Neural cell (in vitro differentiated cells): ENCODE measurements at regions not wholly inside any gene's neighbourhood (a gene's known extent, or its start where the extent isn't known, plus 50 kb on each side); places are given as distances from the start of the nearest gene placed in this dataset.
"Not testable (repeated sequence)": the region's sequence is repeated elsewhere in the genome, so short reads cannot be mapped to it uniquely, and the experiment has no call there.

ENCODE experiments used
- H2AFZ ChIP-seq: fragments of 200-600, 300-800 bp; sonication (generic), shearing (Covaris generic); 2 replicates; pipeline ENCODE4 v1.6.0; 2014; ENCODE audit warnings: low read depth, mild to moderate bottlenecking, antibody characterized with exemption, low read length, moderate library complexity
- H3F3A ChIP-seq: fragments of 200-600 bp; shearing (Covaris generic); 2 replicates; pipeline ENCODE4 v1.6.1; 2016; ENCODE audit warnings: mild to moderate bottlenecking, moderate library complexity, mixed read lengths, antibody characterized with exemption, low read length; ENCODE audit not compliant: insufficient read depth, poor library complexity, severe bottlenecking
- H3K27ac ChIP-seq: fragments of 200-600, 300-800 bp; sonication (generic), shearing (Covaris generic); 2 replicates; pipeline ENCODE4 v1.5.1; 2014; ENCODE audit warnings: mild to moderate bottlenecking, low read length, moderate library complexity
- H3K27me3 ChIP-seq: fragments of 300-800, 200-600 bp; sonication (generic), shearing (Covaris generic); 2 replicates; pipeline ENCODE4 v1.6.0; 2014; ENCODE audit warnings: mild to moderate bottlenecking, low read depth, low read length, moderate library complexity; ENCODE audit not compliant: insufficient read depth
- H3K36me3 ChIP-seq: fragments of 300-800, 200-600 bp; sonication (generic), shearing (Covaris generic); 2 replicates; pipeline ENCODE4 v1.5.1; 2014; ENCODE audit warnings: mild to moderate bottlenecking, antibody characterized with exemption, low read length, moderate library complexity; ENCODE audit not compliant: insufficient read depth
- H3K4me2 ChIP-seq: fragments of 300-800, 200-600 bp; sonication (generic), shearing (Covaris generic); 2 replicates; pipeline ENCODE4 v1.6.0; 2014; ENCODE audit warnings: mild to moderate bottlenecking, low read length
- H3K4me3 ChIP-seq: fragments of 300-800, 200-600 bp; sonication (generic), shearing (Covaris generic); 2 replicates; pipeline ENCODE4 v1.5.1; 2014; ENCODE audit warnings: mild to moderate bottlenecking, low read length, moderate library complexity
- H3K79me2 ChIP-seq: fragments of 200-600 bp; shearing (Covaris generic); replicated peaks from 2 replicates; pipeline ENCODE4 v1.6.0; 2014; ENCODE audit warnings: mild to moderate bottlenecking, low read length, moderate library complexity; ENCODE audit not compliant: insufficient read depth
- H3K9ac ChIP-seq: fragments of 300-800, 200-600 bp; sonication (generic), shearing (Covaris generic); 2 replicates; pipeline ENCODE4 v1.6.1; 2016; ENCODE audit warnings: mild to moderate bottlenecking, low read length, mixed read lengths
- H3K9me2 ChIP-seq: fragments of 200-600 bp; shearing (Covaris generic); 2 replicates; pipeline ENCODE4 v1.6.1; 2016; ENCODE audit warnings: mild to moderate bottlenecking, low read length, mixed read lengths; ENCODE audit not compliant: insufficient read depth
- H3K9me3 ChIP-seq: fragments of 200-600, 300-800 bp; sonication (generic), shearing (Covaris generic); 2 replicates; pipeline ENCODE4 v1.6.1; 2016; ENCODE audit warnings: mild to moderate bottlenecking, mixed run types, low read length, moderate library complexity, mixed read lengths
- H4K20me1 ChIP-seq: fragments of 200-600 bp; shearing (Covaris generic); 2 replicates; pipeline ENCODE4 v1.6.1; 2016; ENCODE audit warnings: mild to moderate bottlenecking, mixed run types; ENCODE audit not compliant: insufficient read depth
- EP300 ChIP-seq: fragments of 450-650 bp; conservative IDR thresholded peaks from 2 replicates; pipeline ENCODE4 v1.6.1; 2014; ENCODE audit warnings: antibody characterized with exemption, mild to moderate bottlenecking, moderate library complexity; ENCODE audit not compliant: poor library complexity, severe bottlenecking
- EZH2 ChIP-seq: fragments of 200-600, 300-800 bp; shearing (Covaris generic), sonication (generic); IDR thresholded peaks from 2 replicates; pipeline ENCODE4 v1.6.1; 2014; ENCODE audit warnings: antibody characterized with exemption, low read length, borderline replicate concordance, mild to moderate bottlenecking; ENCODE audit not compliant: insufficient read depth, poor library complexity, severe bottlenecking
- MXI1 ChIP-seq: fragments of 450-650 bp; conservative IDR thresholded peaks from 2 replicates; pipeline ENCODE4 v1.6.1; 2014; ENCODE audit warnings: antibody characterized with exemption, mild to moderate bottlenecking; ENCODE audit not compliant: poor library complexity, severe bottlenecking
- POLR2AphosphoS5 ChIP-seq: IDR thresholded peaks from 2 replicates; pipeline ENCODE4 v1.6.1; 2012
- RAD21 ChIP-seq: fragments of 450-650 bp; conservative IDR thresholded peaks from 2 replicates; pipeline ENCODE4 v1.6.1; 2014; ENCODE audit warnings: antibody characterized with exemption, mild to moderate bottlenecking, moderate library complexity
- SMC3 ChIP-seq: fragments of 450-650 bp; conservative IDR thresholded peaks from 2 replicates; pipeline ENCODE4 v1.6.1; 2014; ENCODE audit warnings: antibody characterized with exemption, mild to moderate bottlenecking, moderate library complexity; ENCODE audit not compliant: poor library complexity
- TAF1 ChIP-seq: IDR thresholded peaks from 2 replicates; pipeline ENCODE4 v1.6.1; 2012; ENCODE audit warnings: low read depth
- TF ChIP-seq, protein P1 (sequence below): fragments of 450-650 bp; IDR thresholded peaks from 2 replicates; pipeline ENCODE4 v1.5.1; 2014; ENCODE audit warnings: antibody characterized with exemption, mild to moderate bottlenecking, moderate library complexity; ENCODE audit not compliant: poor library complexity, severe bottlenecking
- TF ChIP-seq, protein P2 (sequence below): IDR thresholded peaks from 2 replicates; pipeline ENCODE4 v1.6.1; 2012; ENCODE audit warnings: borderline replicate concordance

GRCh38 chr22:27075891-27076290 is 418.5 kb downstream of the MIAT start:
- TF ChIP-seq SMC3 (no peak), POLR2AphosphoS5 (no peak), EZH2 (no peak), EP300 (no peak), MXI1 (no peak)
- TF ChIP-seq, protein P1, sequence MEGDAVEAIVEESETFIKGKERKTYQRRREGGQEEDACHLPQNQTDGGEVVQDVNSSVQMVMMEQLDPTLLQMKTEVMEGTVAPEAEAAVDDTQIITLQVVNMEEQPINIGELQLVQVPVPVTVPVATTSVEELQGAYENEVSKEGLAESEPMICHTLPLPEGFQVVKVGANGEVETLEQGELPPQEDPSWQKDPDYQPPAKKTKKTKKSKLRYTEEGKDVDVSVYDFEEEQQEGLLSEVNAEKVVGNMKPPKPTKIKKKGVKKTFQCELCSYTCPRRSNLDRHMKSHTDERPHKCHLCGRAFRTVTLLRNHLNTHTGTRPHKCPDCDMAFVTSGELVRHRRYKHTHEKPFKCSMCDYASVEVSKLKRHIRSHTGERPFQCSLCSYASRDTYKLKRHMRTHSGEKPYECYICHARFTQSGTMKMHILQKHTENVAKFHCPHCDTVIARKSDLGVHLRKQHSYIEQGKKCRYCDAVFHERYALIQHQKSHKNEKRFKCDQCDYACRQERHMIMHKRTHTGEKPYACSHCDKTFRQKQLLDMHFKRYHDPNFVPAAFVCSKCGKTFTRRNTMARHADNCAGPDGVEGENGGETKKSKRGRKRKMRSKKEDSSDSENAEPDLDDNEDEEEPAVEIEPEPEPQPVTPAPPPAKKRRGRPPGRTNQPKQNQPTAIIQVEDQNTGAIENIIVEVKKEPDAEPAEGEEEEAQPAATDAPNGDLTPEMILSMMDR, result no peak
- TF ChIP-seq, protein P2, sequence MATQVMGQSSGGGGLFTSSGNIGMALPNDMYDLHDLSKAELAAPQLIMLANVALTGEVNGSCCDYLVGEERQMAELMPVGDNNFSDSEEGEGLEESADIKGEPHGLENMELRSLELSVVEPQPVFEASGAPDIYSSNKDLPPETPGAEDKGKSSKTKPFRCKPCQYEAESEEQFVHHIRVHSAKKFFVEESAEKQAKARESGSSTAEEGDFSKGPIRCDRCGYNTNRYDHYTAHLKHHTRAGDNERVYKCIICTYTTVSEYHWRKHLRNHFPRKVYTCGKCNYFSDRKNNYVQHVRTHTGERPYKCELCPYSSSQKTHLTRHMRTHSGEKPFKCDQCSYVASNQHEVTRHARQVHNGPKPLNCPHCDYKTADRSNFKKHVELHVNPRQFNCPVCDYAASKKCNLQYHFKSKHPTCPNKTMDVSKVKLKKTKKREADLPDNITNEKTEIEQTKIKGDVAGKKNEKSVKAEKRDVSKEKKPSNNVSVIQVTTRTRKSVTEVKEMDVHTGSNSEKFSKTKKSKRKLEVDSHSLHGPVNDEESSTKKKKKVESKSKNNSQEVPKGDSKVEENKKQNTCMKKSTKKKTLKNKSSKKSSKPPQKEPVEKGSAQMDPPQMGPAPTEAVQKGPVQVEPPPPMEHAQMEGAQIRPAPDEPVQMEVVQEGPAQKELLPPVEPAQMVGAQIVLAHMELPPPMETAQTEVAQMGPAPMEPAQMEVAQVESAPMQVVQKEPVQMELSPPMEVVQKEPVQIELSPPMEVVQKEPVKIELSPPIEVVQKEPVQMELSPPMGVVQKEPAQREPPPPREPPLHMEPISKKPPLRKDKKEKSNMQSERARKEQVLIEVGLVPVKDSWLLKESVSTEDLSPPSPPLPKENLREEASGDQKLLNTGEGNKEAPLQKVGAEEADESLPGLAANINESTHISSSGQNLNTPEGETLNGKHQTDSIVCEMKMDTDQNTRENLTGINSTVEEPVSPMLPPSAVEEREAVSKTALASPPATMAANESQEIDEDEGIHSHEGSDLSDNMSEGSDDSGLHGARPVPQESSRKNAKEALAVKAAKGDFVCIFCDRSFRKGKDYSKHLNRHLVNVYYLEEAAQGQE, result no peak
- no peak overlapping the region for H3K4me3 ChIP-seq

DNA sequence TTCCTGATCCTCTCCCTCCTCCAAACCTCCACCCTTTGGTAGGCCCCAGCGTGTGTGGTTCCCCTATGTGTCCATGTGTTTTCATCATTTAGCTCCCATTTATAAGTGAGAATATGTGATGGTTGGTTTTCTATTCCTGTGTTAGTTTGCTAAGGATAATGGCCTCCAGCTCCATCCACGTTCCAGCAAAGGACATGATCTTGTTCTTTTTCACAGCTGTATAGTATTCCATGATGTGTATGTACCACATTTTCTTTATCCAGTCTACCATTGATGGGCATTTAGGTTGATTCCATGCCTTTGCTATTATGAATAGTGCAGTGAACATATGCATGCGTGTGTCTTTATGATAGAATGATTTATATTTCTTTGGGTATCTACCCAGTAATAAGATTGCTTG is 420.7 kb downstream of the MIAT start:
- not testable (repeated sequence) for H2AFZ ChIP-seq, H3K79me2 ChIP-seq, H3K27me3 ChIP-seq, H4K20me1 ChIP-seq, H3K9me3 ChIP-seq, H3K9ac ChIP-seq, H3K4me2 ChIP-seq, H3K36me3 ChIP-seq, H3F3A ChIP-seq, H3K9me2 ChIP-seq, H3K27ac ChIP-seq, H3K4me3 ChIP-seq

More at GRCh38 chr22:27075891-27076290, 418.5 kb downstream of the MIAT start:
- Histone ChIP-seq H3K9me2 (no peaks in the 10 kb centered on the region), H4K20me1 (no peaks in the 10 kb centered on the region), H3K9ac (no peak overlapping the region), H2AFZ (no peak overlapping the region), H3K9me3 (no peaks in the 10 kb centered on the region), H3K79me2 (no peaks in the 10 kb centered on the region), H3K36me3 (no peaks in the 10 kb centered on the region), H3F3A (no peaks in the 10 kb centered on the region), H3K27me3 (no peaks in the 10 kb centered on the region), H3K27ac (no peak overlapping the region), H3K4me2 (no peak overlapping the region)

DNA sequence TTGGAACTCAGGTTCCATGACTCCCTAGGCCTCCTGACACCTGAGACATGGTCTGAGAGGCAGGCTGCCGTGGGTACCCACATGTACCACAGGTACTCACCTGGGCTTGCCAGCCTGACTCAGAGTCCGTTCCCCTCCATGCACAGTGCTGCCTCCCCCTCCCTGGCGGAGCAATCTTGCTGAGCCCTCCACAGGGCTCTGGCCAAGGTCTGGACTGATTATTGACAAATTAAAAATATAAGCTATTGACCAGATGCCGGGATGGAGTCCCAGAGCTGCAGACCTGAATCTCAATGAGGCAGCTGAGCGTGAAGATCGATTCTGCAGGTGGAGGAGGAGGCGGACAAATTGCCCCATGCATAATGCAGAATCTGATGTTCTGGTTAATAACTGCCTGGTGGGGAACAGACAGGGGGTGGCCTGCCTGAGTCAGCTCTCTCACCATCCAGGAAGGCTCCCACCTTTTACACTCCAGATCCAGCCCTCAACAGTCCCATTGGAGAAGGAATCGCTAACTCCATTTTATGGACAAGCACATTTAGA is 422.7 kb downstream of the MIAT start:
- Histone ChIP-seq H2AFZ (no peak overlapping the region), H3K36me3 (no peaks in the 10 kb centered on the region), H4K20me1 (no peaks in the 10 kb centered on the region)

More for the DNA sequence above, 422.7 kb downstream of the MIAT start:
- Histone ChIP-seq H3K27ac (no peak overlapping the region), H3K4me2 (no peak overlapping the region), H3K27me3 (no peaks in the 10 kb centered on the region), H3K9ac (no peak overlapping the region), H3K9me3 (no peaks in the 10 kb centered on the region), H3K4me3 (no peak overlapping the region), H3F3A (no peaks in the 10 kb centered on the region), H3K79me2 (no peaks in the 10 kb centered on the region), H3K9me2 (no peaks in the 10 kb centered on the region)
- no peak for TF ChIP-seq TAF1
- no peak for TF ChIP-seq SMC3
- TF ChIP-seq POLR2AphosphoS5, result no peak
- TF ChIP-seq EZH2, result no peak
- no peak for TF ChIP-seq EP300
- TF ChIP-seq MXI1, result no peak
- TF ChIP-seq, protein P1, result no peak
- TF ChIP-seq, protein P2, result no peak
- TF ChIP-seq RAD21, result no peak
